ENCODE measurements at regions not wholly inside any gene's neighbourhood (a gene's known extent, or its start where the extent isn't known, plus 50 kb on each side); places are given as distances from the start of the nearest gene placed in this dataset.
A peak's percentile ranks its signal among the peaks of the same experiment; 100 is the strongest.

GRCh38 chr6:166032366-166033200, 135.1 kb downstream of the TBXT start:
- H3K4me1 ChIP-seq: peaks cover 0 to 18% (median 12%) of the 10 kb centered on the region in 4 donors
- no peaks in the 10 kb centered on the region for H3K36me3 ChIP-seq
- intact Hi-C loops (cut with DNase I): no loop called here
- WGBS, 2 donors: 61 to 63% methylated on average over 9 of the region's 9 CpGs
- H3K27me3 ChIP-seq: no peaks in the 10 kb centered on the region
- H3K9me3 ChIP-seq: no peaks in the 10 kb centered on the region
- DNase-seq: peak; percentile 85
- H3K4me3 ChIP-seq: no peak overlapping the region
- H3K27ac ChIP-seq: peak overlapping the region in 3 of 4 donors; percentile 67 to 76 (median 74)
- TF ChIP-seq CTCF (IDR thresholded peaks at IDR 0.05) (peak; percentile 5 to 41 (median 38)), POLR2AphosphoS5 (IDR thresholded peaks at IDR 0.05) (peak; percentile 31 to 84 (median 75)), EP300 (IDR thresholded peaks at IDR 0.05) (peak in 3 of 4 donors; percentile 47 to 54 (median 52)), POLR2A (IDR thresholded peaks at IDR 0.05) (no peak)

- Histone ChIP-seq H3K27me3 (no peaks in the 10 kb centered on the region), H3K4me3 (no peak overlapping the region), H3K9me3 (no peaks in the 10 kb centered on the region), H3K4me1 (peaks cover 0 to 18% (median 12%) of the 10 kb centered on the region in 4 donors), H3K36me3 (no peaks in the 10 kb centered on the region), H3K27ac (no peak overlapping the region)
- 35 to 59% methylated on average over 1 of the region's 1 CpG for WGBS, 2 donors
- intact Hi-C loops (cut with DNase I): no loop called here
- TF ChIP-seq EP300 (IDR thresholded peaks at IDR 0.05): no peak
- no peak for TF ChIP-seq CTCF (IDR thresholded peaks at IDR 0.05)
- no peak for TF ChIP-seq POLR2AphosphoS5 (IDR thresholded peaks at IDR 0.05)
- TF ChIP-seq POLR2A (IDR thresholded peaks at IDR 0.05): no peak
- no peak for DNase-seq
These were observed 136.4 kb downstream of the TBXT start for GRCh38 chr6:166031275-166031674.

GRCh38 chr6:166029506-166029905, 138.1 kb downstream of the TBXT start:
- no peak overlapping the region for H3K27ac ChIP-seq

GRCh38 chr6:166027761-166028160, 139.9 kb downstream of the TBXT start:
- Histone ChIP-seq H3K4me3 (no peak overlapping the region), H3K9me3 (no peaks in the 10 kb centered on the region), H3K27ac (no peak overlapping the region), H3K27me3 (no peaks in the 10 kb centered on the region), H3K36me3 (no peaks in the 10 kb centered on the region), H3K4me1 (peaks cover 0 to 7% (median 6%) of the 10 kb centered on the region in 4 donors)
- no peak for DNase-seq
- intact Hi-C loops (cut with DNase I): no loop called here
- WGBS, 2 donors: 52 to 58% methylated on average over 3 of the region's 3 CpGs
- TF ChIP-seq EP300 (IDR thresholded peaks at IDR 0.05): no peak
- TF ChIP-seq CTCF (IDR thresholded peaks at IDR 0.05): no peak
- no peak for TF ChIP-seq POLR2AphosphoS5 (IDR thresholded peaks at IDR 0.05)
- TF ChIP-seq POLR2A (IDR thresholded peaks at IDR 0.05): no peak

More at GRCh38 chr6:166029506-166029905, 138.1 kb downstream of the TBXT start:
- Histone ChIP-seq H3K4me1 (peaks cover 0 to 18% (median 12%) of the 10 kb centered on the region in 4 donors), H3K36me3 (no peaks in the 10 kb centered on the region), H3K4me3 (no peak overlapping the region), H3K9me3 (no peaks in the 10 kb centered on the region), H3K27me3 (no peaks in the 10 kb centered on the region)
- no peak for DNase-seq
- WGBS, 2 donors: 51 to 63% methylated on average over 3 of the region's 3 CpGs
- TF ChIP-seq CTCF (IDR thresholded peaks at IDR 0.05) (no peak), POLR2A (IDR thresholded peaks at IDR 0.05) (no peak), POLR2AphosphoS5 (IDR thresholded peaks at IDR 0.05) (no peak)
- intact Hi-C loops (cut with DNase I): no loop called here
